ENCODE measurements at regions not wholly inside any gene's neighbourhood (a gene's known extent, or its start where the extent isn't known, plus 50 kb on each side); places are given as distances from the start of the nearest gene placed in this dataset.

DNA sequence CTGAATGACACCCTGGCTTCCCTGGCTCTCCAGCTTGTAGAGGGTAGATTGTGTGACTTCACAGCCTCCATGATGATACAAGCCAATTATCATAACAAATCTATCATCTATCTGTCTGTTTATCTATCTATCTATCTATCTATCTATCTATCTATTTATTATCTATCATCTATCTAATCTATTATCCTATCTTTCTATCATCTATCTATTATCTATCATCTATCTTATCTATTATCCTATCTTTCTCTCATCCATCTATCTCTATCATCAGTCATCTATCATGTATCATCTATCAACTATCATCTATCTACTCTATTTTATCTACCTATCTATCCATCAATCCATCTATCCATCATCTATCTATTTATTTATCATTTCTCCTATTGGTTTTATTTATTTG, 361.8 kb downstream of the RNF144A start:
- Histone ChIP-seq H3K36me3 (ENCODE audit: control insufficient read depth in 3 of 3, insufficient read depth in 3 of 3, low read length in 3 of 3) (no peaks in the 10 kb centered on the region), H3K27me3 (ENCODE audit: control insufficient read depth in 3 of 3, insufficient read depth in 3 of 3, low read length in 3 of 3) (peaks cover 0 to 2% (median 0%) of the 10 kb centered on the region in 3 donors), H3K27ac (ENCODE audit: low read depth, low read length) (no peak overlapping the region), H3K9ac (ENCODE audit: low read depth in 1 of 3, low read length in 3 of 3) (no peak overlapping the region), H3K9me3 (ENCODE audit: control insufficient read depth in 3 of 3, low read length in 3 of 3) (no peaks in the 10 kb centered on the region), H3K4me3 (ENCODE audit: low read length in 3 of 3) (no peak overlapping the region), H3K4me1 (ENCODE audit: control insufficient read depth in 3 of 3, insufficient read depth in 3 of 3, low read length in 3 of 3) (no peaks in the 10 kb centered on the region)

DNA sequence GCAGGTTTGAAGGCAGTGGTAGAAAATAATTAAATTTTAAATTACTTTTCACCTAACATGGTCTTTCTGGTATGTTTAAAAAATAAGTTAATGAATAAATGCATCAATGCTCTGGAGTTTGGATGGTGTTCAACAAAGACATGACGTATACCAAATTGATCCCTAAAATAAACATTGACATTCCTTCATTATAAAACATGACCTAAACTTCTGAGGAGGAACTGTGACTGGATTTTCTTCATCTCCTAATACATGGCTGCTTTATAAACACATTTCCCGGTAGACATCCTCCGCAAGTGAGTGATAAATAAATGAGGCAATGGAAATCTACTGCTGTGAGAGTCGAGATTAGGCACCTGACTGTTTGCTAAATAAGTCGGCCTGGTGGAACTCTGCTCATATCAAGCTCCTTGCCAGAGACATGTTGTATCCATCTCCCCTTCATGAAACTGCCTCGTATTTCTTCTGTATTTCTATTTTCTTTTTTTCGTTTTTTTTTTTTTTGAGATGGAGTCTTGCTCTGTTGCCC, 362.3 kb downstream of the RNF144A start:
- Histone ChIP-seq H3K27ac (ENCODE audit: low read depth, low read length) (no peak overlapping the region), H3K9ac (ENCODE audit: low read depth in 1 of 3, low read length in 3 of 3) (no peak overlapping the region), H3K36me3 (ENCODE audit: control insufficient read depth in 3 of 3, insufficient read depth in 3 of 3, low read length in 3 of 3) (no peaks in the 10 kb centered on the region), H3K27me3 (ENCODE audit: control insufficient read depth in 3 of 3, insufficient read depth in 3 of 3, low read length in 3 of 3) (peaks cover 0 to 2% (median 0%) of the 10 kb centered on the region in 3 donors), H3K9me3 (ENCODE audit: control insufficient read depth in 3 of 3, low read length in 3 of 3) (no peaks in the 10 kb centered on the region), H3K4me1 (ENCODE audit: control insufficient read depth in 3 of 3, insufficient read depth in 3 of 3, low read length in 3 of 3) (no peaks in the 10 kb centered on the region), H3K4me3 (ENCODE audit: low read length in 3 of 3) (no peak overlapping the region)

DNA sequence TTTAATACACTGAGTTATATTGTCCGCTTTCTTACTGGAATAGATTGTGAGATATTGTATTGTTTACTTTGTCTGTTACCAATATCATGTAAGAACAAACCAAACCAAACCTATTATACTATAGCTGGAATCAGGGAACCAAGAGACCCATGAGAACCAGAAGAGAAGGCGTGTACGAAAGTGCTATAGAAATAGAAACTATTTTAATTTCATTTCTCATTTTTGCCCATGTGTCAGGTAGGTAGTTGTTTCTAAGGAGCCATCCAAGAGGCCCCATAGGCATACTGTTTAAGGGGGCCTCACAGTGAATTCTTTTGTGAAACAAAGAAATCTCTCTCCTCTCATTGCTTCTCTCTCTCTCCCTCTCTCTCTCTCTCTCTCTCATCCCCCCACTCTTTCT, 363.6 kb downstream of the RNF144A start:
- no peaks in the 10 kb centered on the region for H3K4me1 ChIP-seq (ENCODE audit: control insufficient read depth in 3 of 3, insufficient read depth in 3 of 3, low read length in 3 of 3)
- peaks cover 0 to 2% (median 0%) of the 10 kb centered on the region in 3 donors for H3K27me3 ChIP-seq (ENCODE audit: control insufficient read depth in 3 of 3, insufficient read depth in 3 of 3, low read length in 3 of 3)
- no peak overlapping the region for H3K9ac ChIP-seq (ENCODE audit: low read depth in 1 of 3, low read length in 3 of 3)
- no peak overlapping the region for H3K27ac ChIP-seq (ENCODE audit: low read depth, low read length)
- no peaks in the 10 kb centered on the region for H3K36me3 ChIP-seq (ENCODE audit: control insufficient read depth in 3 of 3, insufficient read depth in 3 of 3, low read length in 3 of 3)
- H3K4me3 ChIP-seq (ENCODE audit: low read length in 3 of 3) = no peak overlapping the region
- no peaks in the 10 kb centered on the region for H3K9me3 ChIP-seq (ENCODE audit: control insufficient read depth in 3 of 3, low read length in 3 of 3)

DNA sequence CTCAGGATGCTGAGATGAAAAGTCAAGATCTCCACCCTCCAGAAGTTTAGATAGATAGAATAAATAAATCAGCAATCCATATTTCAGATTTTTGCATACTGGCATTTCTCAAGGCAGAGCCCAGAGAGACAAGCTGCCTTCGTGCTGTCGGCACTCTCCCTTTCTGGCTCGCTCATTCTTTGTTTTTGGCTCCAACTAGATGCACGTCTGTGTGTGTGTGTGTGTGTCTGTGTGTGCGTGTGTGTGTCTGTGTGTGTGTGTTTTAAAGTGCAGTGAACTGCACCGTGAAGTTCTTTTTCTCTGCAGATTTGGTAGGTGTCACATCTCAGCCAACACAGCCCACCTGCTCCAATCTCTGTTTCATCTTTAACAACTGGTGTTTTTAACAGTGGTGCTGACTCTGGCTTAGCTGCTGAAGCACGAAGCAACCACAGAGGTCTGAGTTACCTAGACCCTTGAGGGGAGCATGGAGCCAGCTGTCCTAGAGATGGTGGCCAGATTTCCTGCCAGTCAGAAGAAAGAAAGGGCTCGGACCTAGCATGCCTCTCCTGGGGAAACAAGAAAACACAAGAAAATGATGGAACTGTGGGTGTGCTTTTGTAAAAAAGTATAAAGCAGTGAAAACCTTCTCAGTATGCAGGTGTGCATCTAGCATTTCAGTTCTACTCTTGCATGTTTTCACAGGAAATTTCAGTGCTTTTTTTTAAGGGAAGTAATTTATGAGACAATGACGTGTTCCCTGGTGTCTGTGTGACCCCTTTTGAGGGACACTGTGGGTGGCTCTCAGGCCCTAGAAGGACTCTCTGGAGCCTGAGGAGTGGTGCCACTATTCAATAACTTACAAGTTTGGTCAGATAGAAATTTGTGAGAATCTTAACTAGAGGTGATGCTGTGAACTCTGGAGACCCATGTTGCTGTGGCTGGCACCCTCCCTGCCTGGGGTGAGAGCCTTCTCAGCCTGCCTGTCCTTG, 364.3 kb downstream of the RNF144A start:
- no peak overlapping the region for H3K27ac ChIP-seq (ENCODE audit: low read depth, low read length)
- no peaks in the 10 kb centered on the region for H3K4me1 ChIP-seq (ENCODE audit: control insufficient read depth in 3 of 3, insufficient read depth in 3 of 3, low read length in 3 of 3)
- H3K4me3 ChIP-seq (ENCODE audit: low read length in 3 of 3) = no peak overlapping the region
- no peak overlapping the region for H3K9ac ChIP-seq (ENCODE audit: low read depth in 1 of 3, low read length in 3 of 3)
- H3K27me3 ChIP-seq (ENCODE audit: control insufficient read depth in 3 of 3, insufficient read depth in 3 of 3, low read length in 3 of 3) = peaks cover 0 to 2% (median 0%) of the 10 kb centered on the region in 3 donors
- H3K9me3 ChIP-seq (ENCODE audit: control insufficient read depth in 3 of 3, low read length in 3 of 3) = no peaks in the 10 kb centered on the region
- no peaks in the 10 kb centered on the region for H3K36me3 ChIP-seq (ENCODE audit: control insufficient read depth in 3 of 3, insufficient read depth in 3 of 3, low read length in 3 of 3)

DNA sequence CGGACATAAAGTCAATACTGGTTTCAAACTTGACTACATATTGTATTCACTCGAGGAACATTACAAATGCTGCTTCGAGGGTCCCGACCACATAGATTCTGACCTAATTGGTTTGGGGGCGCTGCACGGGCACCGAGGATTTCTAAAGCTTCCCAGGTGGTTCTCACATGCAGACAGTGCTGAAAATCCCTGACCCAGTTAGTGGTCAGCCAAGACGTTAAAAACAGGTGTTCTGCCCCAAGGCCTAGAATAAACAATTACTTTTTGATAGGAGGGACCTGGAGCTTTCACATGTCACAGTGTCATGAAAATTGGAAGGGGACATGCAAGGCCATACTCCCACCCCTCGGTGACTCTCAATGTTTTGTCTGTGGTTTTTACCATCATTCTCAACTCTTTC, 368.9 kb downstream of the RNF144A start:
- Histone ChIP-seq H3K4me1 (ENCODE audit: control insufficient read depth in 3 of 3, insufficient read depth in 3 of 3, low read length in 3 of 3) (no peaks in the 10 kb centered on the region), H3K9me3 (ENCODE audit: control insufficient read depth in 3 of 3, low read length in 3 of 3) (peaks cover 0 to 2% (median 0%) of the 10 kb centered on the region in 3 donors), H3K27me3 (ENCODE audit: control insufficient read depth in 3 of 3, insufficient read depth in 3 of 3, low read length in 3 of 3) (no peaks in the 10 kb centered on the region), H3K27ac (ENCODE audit: low read depth, low read length) (no peak overlapping the region), H3K36me3 (ENCODE audit: control insufficient read depth in 3 of 3, insufficient read depth in 3 of 3, low read length in 3 of 3) (no peaks in the 10 kb centered on the region), H3K4me3 (ENCODE audit: low read length in 3 of 3) (no peak overlapping the region), H3K9ac (ENCODE audit: low read depth in 1 of 3, low read length in 3 of 3) (no peak overlapping the region)

DNA sequence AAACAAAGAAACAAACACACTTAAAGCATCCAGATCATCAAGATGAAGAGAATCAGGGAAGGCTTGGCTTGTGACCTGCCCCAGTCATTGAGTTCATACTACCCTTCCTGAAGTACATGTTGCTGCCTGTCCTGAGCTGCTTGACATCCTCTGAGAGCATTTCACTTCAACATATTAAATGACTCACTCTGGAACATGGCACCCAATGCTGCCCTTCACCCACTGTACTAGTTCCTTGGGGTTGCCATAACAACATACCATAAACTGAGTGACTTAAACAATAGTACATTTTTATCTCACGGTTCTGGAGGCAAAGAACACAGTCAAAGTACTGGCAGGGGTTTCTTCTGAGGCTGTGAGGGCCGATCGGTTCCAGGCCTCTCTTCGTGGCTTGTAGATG, 371.3 kb downstream of the RNF144A start:
- Histone ChIP-seq H3K9ac (ENCODE audit: low read depth in 1 of 3, low read length in 3 of 3) (no peak overlapping the region), H3K9me3 (ENCODE audit: control insufficient read depth in 3 of 3, low read length in 3 of 3) (peaks cover 0 to 2% (median 0%) of the 10 kb centered on the region in 3 donors), H3K4me1 (ENCODE audit: control insufficient read depth in 3 of 3, insufficient read depth in 3 of 3, low read length in 3 of 3) (no peaks in the 10 kb centered on the region), H3K27ac (ENCODE audit: low read depth, low read length) (no peak overlapping the region), H3K4me3 (ENCODE audit: low read length in 3 of 3) (no peak overlapping the region), H3K27me3 (ENCODE audit: control insufficient read depth in 3 of 3, insufficient read depth in 3 of 3, low read length in 3 of 3) (no peaks in the 10 kb centered on the region), H3K36me3 (ENCODE audit: control insufficient read depth in 3 of 3, insufficient read depth in 3 of 3, low read length in 3 of 3) (no peaks in the 10 kb centered on the region)

DNA sequence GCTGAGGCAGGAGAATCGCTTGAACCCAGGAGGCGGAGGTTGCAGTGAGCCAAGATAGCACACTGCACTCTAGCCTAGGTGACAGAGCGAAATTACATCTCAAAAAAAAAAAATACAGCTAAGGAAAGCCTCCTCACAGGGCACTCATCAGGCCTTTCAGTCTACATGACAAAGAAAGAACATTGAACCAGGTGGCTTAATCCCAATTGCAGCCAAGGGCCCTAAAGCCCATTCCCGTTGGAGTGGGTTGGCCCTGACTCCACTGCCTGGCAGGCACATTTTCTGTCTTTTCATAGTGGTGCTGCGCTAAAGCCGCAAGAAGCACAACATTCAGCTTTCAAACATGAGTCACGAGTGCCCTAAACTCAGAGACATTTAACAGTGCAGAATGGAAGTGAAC, 372.5 kb downstream of the RNF144A start:
- Histone ChIP-seq H3K4me3 (ENCODE audit: low read length in 3 of 3) (no peak overlapping the region), H3K27me3 (ENCODE audit: control insufficient read depth in 3 of 3, insufficient read depth in 3 of 3, low read length in 3 of 3) (no peaks in the 10 kb centered on the region), H3K36me3 (ENCODE audit: control insufficient read depth in 3 of 3, insufficient read depth in 3 of 3, low read length in 3 of 3) (no peaks in the 10 kb centered on the region), H3K9me3 (ENCODE audit: control insufficient read depth in 3 of 3, low read length in 3 of 3) (peaks cover 0 to 2% (median 0%) of the 10 kb centered on the region in 3 donors), H3K9ac (ENCODE audit: low read depth in 1 of 3, low read length in 3 of 3) (no peak overlapping the region), H3K4me1 (ENCODE audit: control insufficient read depth in 3 of 3, insufficient read depth in 3 of 3, low read length in 3 of 3) (no peaks in the 10 kb centered on the region), H3K27ac (ENCODE audit: low read depth, low read length) (no peak overlapping the region)

DNA sequence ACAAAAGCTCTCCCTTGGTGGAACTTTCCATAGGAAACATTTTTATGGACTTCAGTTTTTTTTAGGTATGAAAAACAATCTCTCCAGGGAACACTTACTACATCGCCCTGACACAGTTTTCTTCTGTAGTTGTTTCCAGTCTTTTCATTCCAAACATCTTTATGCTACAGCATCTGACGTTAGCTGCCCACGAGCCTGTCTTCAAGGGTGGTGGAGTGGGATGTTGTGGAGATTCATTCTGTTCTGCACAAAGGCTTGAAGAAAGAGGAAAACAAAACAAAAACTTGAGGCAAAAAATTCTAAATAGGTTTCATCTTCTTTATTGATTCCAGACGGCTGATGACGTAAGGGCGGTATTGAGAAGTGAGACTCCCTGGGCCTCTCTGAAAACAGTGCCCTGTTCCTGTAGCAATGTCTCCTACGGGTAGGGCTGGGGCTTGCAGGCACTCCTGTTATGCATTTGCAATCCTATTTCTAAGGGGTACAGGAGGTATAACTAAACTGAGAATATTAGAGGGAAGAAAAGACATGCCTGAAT, 375.0 kb downstream of the RNF144A start:
- Histone ChIP-seq H3K36me3 (ENCODE audit: control insufficient read depth in 3 of 3, insufficient read depth in 3 of 3, low read length in 3 of 3) (no peaks in the 10 kb centered on the region), H3K9ac (ENCODE audit: low read depth in 1 of 3, low read length in 3 of 3) (no peak overlapping the region), H3K27me3 (ENCODE audit: control insufficient read depth in 3 of 3, insufficient read depth in 3 of 3, low read length in 3 of 3) (no peaks in the 10 kb centered on the region), H3K27ac (ENCODE audit: low read depth, low read length) (no peak overlapping the region), H3K9me3 (ENCODE audit: control insufficient read depth in 3 of 3, low read length in 3 of 3) (peaks cover 0 to 2% (median 0%) of the 10 kb centered on the region in 3 donors), H3K4me3 (ENCODE audit: low read length in 3 of 3) (no peak overlapping the region), H3K4me1 (ENCODE audit: control insufficient read depth in 3 of 3, insufficient read depth in 3 of 3, low read length in 3 of 3) (no peaks in the 10 kb centered on the region)

DNA sequence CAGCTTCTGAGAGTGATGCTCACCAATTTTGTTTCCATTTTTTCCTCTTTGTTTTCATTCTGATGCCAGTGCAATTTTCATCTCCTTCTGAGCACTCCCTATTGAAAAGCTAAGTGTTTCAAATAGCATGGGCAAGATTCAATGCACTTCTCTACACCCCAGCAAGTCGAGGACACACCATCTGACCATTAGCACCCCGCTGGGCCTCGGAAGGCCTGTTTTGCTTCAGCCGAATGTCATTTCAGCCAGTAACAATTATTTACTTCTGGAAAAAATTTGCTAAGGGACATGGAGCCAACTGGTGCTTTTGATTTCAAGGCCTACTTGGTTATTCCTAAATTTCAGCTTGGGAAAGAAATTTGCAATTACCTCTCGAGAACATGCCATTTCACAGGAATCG, 392.4 kb downstream of the RNF144A start:
- H3K27ac ChIP-seq (ENCODE audit: low read depth, low read length) = no peak overlapping the region
- H3K9me3 ChIP-seq (ENCODE audit: control insufficient read depth in 3 of 3, low read length in 3 of 3) = no peaks in the 10 kb centered on the region
- H3K4me3 ChIP-seq (ENCODE audit: low read length in 3 of 3) = no peak overlapping the region
- H3K9ac ChIP-seq (ENCODE audit: low read depth in 1 of 3, low read length in 3 of 3) = no peak overlapping the region
- no peaks in the 10 kb centered on the region for H3K27me3 ChIP-seq (ENCODE audit: control insufficient read depth in 3 of 3, insufficient read depth in 3 of 3, low read length in 3 of 3)
- no peaks in the 10 kb centered on the region for H3K36me3 ChIP-seq (ENCODE audit: control insufficient read depth in 3 of 3, insufficient read depth in 3 of 3, low read length in 3 of 3)
- H3K4me1 ChIP-seq (ENCODE audit: control insufficient read depth in 3 of 3, insufficient read depth in 3 of 3, low read length in 3 of 3) = no peaks in the 10 kb centered on the region

DNA sequence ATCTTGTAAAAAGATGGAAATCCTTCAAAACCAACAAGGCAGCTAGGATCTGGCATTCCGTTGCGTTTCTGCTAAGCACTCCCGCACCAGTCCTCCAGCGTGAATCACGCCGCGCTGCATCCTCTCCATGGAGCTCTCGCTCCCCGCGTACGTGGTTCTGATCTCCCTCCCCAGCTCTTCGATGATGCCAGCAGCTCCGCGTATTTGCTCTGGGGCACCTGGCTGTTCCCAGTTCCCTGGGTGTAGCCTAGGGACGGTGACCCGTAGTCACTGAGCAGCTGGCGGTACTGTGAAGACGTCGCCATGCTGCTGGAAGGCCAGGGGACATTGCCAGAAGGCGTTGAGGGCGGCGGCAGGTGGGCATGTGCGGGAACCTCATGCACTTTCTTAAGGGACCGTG, 407.5 kb downstream of the RNF144A start:
- Histone ChIP-seq H3K4me3 (ENCODE audit: low read length in 3 of 3) (no peak overlapping the region), H3K27me3 (ENCODE audit: control insufficient read depth in 3 of 3, insufficient read depth in 3 of 3, low read length in 3 of 3) (peaks cover 0 to 5% (median 0%) of the 10 kb centered on the region in 3 donors), H3K9ac (ENCODE audit: low read depth in 1 of 3, low read length in 3 of 3) (no peak overlapping the region), H3K4me1 (ENCODE audit: control insufficient read depth in 3 of 3, insufficient read depth in 3 of 3, low read length in 3 of 3) (no peaks in the 10 kb centered on the region), H3K27ac (ENCODE audit: low read depth, low read length) (no peak overlapping the region), H3K36me3 (ENCODE audit: control insufficient read depth in 3 of 3, insufficient read depth in 3 of 3, low read length in 3 of 3) (no peaks in the 10 kb centered on the region), H3K9me3 (ENCODE audit: control insufficient read depth in 3 of 3, low read length in 3 of 3) (no peaks in the 10 kb centered on the region)
